ENCODE measurements at regions not wholly inside any gene's neighbourhood (a gene's known extent, or its start where the extent isn't known, plus 50 kb on each side); places are given as distances from the start of the nearest gene placed in this dataset.

GRCh38 chr5:170446365-170446764, 57.2 kb upstream of the KCNMB1 start:
- TF ChIP-seq HOXD13 (CRISPR knock-in tag; IDR thresholded peaks at IDR 0.05; ENCODE audit: borderline replicate concordance) (no peak), ZNF423 (tag by site-specific recombination; IDR thresholded peaks at IDR 0.05) (no peak), CTCF (tag by site-specific recombination; IDR thresholded peaks at IDR 0.05) (no peak), ZBTB8A (tag by site-specific recombination; IDR thresholded peaks at IDR 0.05) (no peak), ZNF366 (tag by site-specific recombination; conservative IDR thresholded peaks at IDR 0.05) (no peak), PRDM1 (tag by site-specific recombination; IDR thresholded peaks at IDR 0.05) (no peak), ZNF530 (tag by site-specific recombination; IDR thresholded peaks at IDR 0.05; ENCODE audit: low read depth) (no peak), ZBTB1 (tag by site-specific recombination; IDR thresholded peaks at IDR 0.05) (no peak), PBX3 (CRISPR knock-in tag; IDR thresholded peaks at IDR 0.05) (no peak), ZNF514 (tag by site-specific recombination; IDR thresholded peaks at IDR 0.05) (no peak), SETDB1 (IDR thresholded peaks at IDR 0.05; ENCODE audit: insufficient read length, low read length) (no peak), ZFP69B (tag by site-specific recombination; IDR thresholded peaks at IDR 0.05) (no peak), REPIN1 (tag by site-specific recombination; IDR thresholded peaks at IDR 0.05; ENCODE audit: low read depth) (no peak), ZNF449 (tag by site-specific recombination; IDR thresholded peaks at IDR 0.05) (no peak)

Data from HEK293 (cell line).